ENCODE measurements at regions not wholly inside any gene's neighbourhood (a gene's known extent, or its start where the extent isn't known, plus 50 kb on each side); places are given as distances from the start of the nearest gene placed in this dataset.

DNA sequence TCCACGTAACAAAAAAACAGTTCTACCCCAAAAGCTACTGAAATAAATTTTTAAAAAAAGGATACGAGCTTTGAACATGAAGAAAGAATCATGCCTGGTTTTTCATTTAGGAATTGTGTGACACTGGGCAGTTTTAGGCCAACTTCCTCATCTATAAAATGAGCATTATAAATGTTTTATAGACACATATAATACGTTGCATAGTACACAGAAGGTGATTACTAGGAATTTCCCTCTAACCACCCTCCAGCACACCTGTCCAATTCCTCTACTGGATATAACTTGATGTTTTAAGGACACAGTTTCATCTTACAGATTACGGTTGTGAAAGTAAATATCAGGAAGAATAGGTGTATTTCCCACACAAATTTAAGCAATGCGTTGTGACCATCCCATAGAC is 85.5 kb upstream of the IQCM start:
- ChIA-PET POLR2A (no interaction called here), CTCF (interaction anchor here (0.8 to 3.0 kb wide), 3 partner anchors 522 to 531 kb away, joined by 3 to 12 read pairs (median 6); no protein-coding TSS in a partner anchor)
- Mint-ChIP-seq H3K27me3 (ENCODE audit: insufficient read depth, unreplicated experiment) (no peaks in the 10 kb centered on the region), H3K27ac (ENCODE audit: low read depth, unreplicated experiment) (no peak overlapping the region), H3K4me1 (ENCODE audit: insufficient read depth, unreplicated experiment) (peaks cover 5% of the 10 kb centered on the region), H3K4me3 (ENCODE audit: unreplicated experiment) (no peak overlapping the region), H3K36me3 (ENCODE audit: insufficient read depth, unreplicated experiment) (no peaks in the 10 kb centered on the region), H3K9me3 (ENCODE audit: unreplicated experiment) (no peaks in the 10 kb centered on the region)
- intact Hi-C loops (cut with micrococcal nuclease): no loop called here
- BruUV-seq (replicated peaks): no TSS peak
- no peak for DNase-seq (ENCODE audit: unreplicated experiment)
- TF ChIP-seq, protein P1, sequence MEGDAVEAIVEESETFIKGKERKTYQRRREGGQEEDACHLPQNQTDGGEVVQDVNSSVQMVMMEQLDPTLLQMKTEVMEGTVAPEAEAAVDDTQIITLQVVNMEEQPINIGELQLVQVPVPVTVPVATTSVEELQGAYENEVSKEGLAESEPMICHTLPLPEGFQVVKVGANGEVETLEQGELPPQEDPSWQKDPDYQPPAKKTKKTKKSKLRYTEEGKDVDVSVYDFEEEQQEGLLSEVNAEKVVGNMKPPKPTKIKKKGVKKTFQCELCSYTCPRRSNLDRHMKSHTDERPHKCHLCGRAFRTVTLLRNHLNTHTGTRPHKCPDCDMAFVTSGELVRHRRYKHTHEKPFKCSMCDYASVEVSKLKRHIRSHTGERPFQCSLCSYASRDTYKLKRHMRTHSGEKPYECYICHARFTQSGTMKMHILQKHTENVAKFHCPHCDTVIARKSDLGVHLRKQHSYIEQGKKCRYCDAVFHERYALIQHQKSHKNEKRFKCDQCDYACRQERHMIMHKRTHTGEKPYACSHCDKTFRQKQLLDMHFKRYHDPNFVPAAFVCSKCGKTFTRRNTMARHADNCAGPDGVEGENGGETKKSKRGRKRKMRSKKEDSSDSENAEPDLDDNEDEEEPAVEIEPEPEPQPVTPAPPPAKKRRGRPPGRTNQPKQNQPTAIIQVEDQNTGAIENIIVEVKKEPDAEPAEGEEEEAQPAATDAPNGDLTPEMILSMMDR (IDR thresholded peaks at IDR 0.05; ENCODE audit: unreplicated experiment): no peak

DNA sequence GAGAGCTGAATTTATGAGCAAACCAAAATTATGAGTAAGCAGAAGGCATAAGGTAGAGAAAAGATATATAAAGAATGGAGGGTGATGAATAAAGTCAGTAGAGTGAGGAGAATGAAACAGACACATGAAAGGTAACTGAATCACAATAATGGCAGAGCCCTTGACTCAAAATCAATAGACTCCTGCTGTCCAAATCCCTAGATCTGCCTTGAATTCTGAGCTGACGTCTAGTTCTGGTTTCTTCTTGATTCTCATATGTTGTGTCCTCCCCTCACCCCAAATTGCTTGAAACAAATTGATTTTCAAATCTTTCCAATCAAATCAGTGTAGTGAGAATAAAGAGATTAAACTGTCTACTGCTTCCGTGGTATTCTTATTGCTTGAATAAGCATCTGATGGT is 86.6 kb upstream of the IQCM start:
- H3K4me1 Mint-ChIP-seq (ENCODE audit: insufficient read depth, unreplicated experiment): peaks cover 5% of the 10 kb centered on the region
- intact Hi-C loops (cut with micrococcal nuclease): no loop called here
- no peak overlapping the region for H3K4me3 Mint-ChIP-seq (ENCODE audit: unreplicated experiment)
- BruUV-seq (replicated peaks): no TSS peak
- no peaks in the 10 kb centered on the region for H3K9me3 Mint-ChIP-seq (ENCODE audit: unreplicated experiment)
- TF ChIP-seq, protein P1 (IDR thresholded peaks at IDR 0.05; ENCODE audit: unreplicated experiment): no peak
- H3K36me3 Mint-ChIP-seq (ENCODE audit: insufficient read depth, unreplicated experiment): no peaks in the 10 kb centered on the region
- H3K27me3 Mint-ChIP-seq (ENCODE audit: insufficient read depth, unreplicated experiment): no peaks in the 10 kb centered on the region
- ChIA-PET CTCF (no interaction called here), POLR2A (no interaction called here)
- H3K27ac Mint-ChIP-seq (ENCODE audit: low read depth, unreplicated experiment): no peak overlapping the region
- no peak for DNase-seq (ENCODE audit: unreplicated experiment)

DNA sequence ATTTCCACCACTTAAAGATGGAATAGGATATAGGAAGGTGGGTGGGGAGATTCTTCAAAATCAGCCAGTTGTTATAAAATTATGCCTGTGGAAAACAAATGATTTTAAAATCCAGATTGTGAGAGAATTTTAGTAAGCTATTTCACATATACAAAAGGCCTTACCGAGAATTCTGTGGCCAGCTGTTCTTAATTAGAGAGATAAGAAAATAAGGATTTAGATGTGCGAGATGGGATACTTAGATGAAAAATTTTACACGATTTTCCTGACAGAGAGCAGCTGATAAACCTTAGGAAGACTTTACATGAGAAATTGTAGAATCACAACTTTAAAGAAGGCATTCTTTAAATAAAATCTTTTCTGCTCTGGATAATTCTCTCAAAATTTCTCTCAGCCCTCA is 94.5 kb upstream of the IQCM start:
- CTCF ChIA-PET: interaction anchor here (1.8 kb wide), 1 partner anchor 13 kb away, joined by 8 read pairs; no protein-coding TSS in a partner anchor
- Mint-ChIP-seq H3K27ac (ENCODE audit: low read depth, unreplicated experiment) (no peak overlapping the region), H3K4me3 (ENCODE audit: unreplicated experiment) (no peak overlapping the region), H3K4me1 (ENCODE audit: insufficient read depth, unreplicated experiment) (peaks cover 5% of the 10 kb centered on the region), H3K27me3 (ENCODE audit: insufficient read depth, unreplicated experiment) (no peaks in the 10 kb centered on the region), H3K36me3 (ENCODE audit: insufficient read depth, unreplicated experiment) (no peaks in the 10 kb centered on the region), H3K9me3 (ENCODE audit: unreplicated experiment) (no peaks in the 10 kb centered on the region)
- intact Hi-C loops (cut with micrococcal nuclease): no loop called here
- no peak for DNase-seq (ENCODE audit: unreplicated experiment)
- TF ChIP-seq, protein P1 (IDR thresholded peaks at IDR 0.05; ENCODE audit: unreplicated experiment): no peak
- BruUV-seq (replicated peaks): no TSS peak
- POLR2A ChIA-PET: no interaction called here

DNA sequence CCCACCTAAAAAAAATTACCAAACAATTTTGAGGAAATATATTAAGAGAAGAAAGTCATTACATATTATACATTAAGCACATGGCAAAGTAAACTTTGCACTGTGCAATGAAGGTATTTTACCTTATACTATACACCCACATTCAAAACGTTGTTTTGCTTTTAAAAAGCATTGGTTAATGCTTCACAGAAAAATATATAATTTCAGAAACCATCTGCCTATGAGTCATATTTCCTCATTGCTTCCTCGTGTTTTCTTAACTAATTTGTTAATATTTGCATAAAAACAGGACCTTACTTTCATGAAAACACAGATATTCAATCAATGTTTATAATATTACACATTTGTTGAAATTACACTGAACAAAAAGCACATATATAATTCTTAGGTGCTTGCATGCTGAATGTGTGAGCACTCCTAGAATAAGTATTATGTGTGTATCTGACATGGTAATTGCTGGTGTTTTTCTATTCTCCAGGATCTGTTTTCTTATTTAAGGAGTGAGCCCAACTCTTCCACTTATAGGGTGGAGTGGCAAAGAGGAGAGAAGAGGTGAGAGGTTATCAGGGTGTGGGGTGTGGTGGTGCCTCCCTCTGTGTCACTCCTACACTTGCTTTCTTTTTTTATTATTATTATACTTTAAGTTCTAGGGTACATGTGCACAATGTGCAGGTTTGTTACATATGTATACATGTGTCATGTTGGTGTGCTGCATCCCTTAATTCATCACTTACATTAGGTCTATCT is 95.1 kb upstream of the IQCM start:
- POLR2A ChIA-PET: no interaction called here
- peaks cover 5% of the 10 kb centered on the region for H3K4me1 Mint-ChIP-seq (ENCODE audit: insufficient read depth, unreplicated experiment)
- H3K36me3 Mint-ChIP-seq (ENCODE audit: insufficient read depth, unreplicated experiment): no peaks in the 10 kb centered on the region
- DNase-seq (ENCODE audit: unreplicated experiment): no peak
- intact Hi-C loops (cut with micrococcal nuclease): no loop called here
- no peak overlapping the region for H3K4me3 Mint-ChIP-seq (ENCODE audit: unreplicated experiment)
- TF ChIP-seq, protein P1 (IDR thresholded peaks at IDR 0.05; ENCODE audit: unreplicated experiment): no peak
- no peaks in the 10 kb centered on the region for H3K9me3 Mint-ChIP-seq (ENCODE audit: unreplicated experiment)
- CTCF ChIA-PET: interaction anchor here (1.8 kb wide), 1 partner anchor 14 kb away, joined by 8 read pairs; no protein-coding TSS in a partner anchor
- BruUV-seq (replicated peaks): no TSS peak
- no peak overlapping the region for H3K27ac Mint-ChIP-seq (ENCODE audit: low read depth, unreplicated experiment)
- no peaks in the 10 kb centered on the region for H3K27me3 Mint-ChIP-seq (ENCODE audit: insufficient read depth, unreplicated experiment)

All from MCF 10A (cell line).